HG03095 (cell line): ENCODE measurements at regions not wholly inside any gene's neighbourhood (a gene's known extent, or its start where the extent isn't known, plus 50 kb on each side); places are given as distances from the start of the nearest gene placed in this dataset.
"Not testable (repeated sequence)": the region's sequence is repeated elsewhere in the genome, so short reads cannot be mapped to it uniquely, and the experiment has no call there.

Experiments used
- ATAC-seq: cut with Tn5 transposase; IDR thresholded peaks from one replicate; pipeline ENCODE4 v1.9.1; 2021; ENCODE audit warnings: moderate library complexity; ENCODE audit not compliant: unreplicated experiment

- ATAC-seq: no peak
Observed at GRCh38 chr3:165635791-165636683, 201.2 kb downstream of the BCHE start.

- ATAC-seq: no peak
Observed at GRCh38 chr3:165624761-165625160, 212.5 kb downstream of the BCHE start.

GRCh38 chr3:165622356-165622755 is 214.9 kb downstream of the BCHE start:
- ATAC-seq: no peak

GRCh38 chr3:165619069-165619468 is 218.2 kb downstream of the BCHE start:
- no peak for ATAC-seq

GRCh38 chr3:165617134-165617533 is 220.1 kb downstream of the BCHE start:
- no peak for ATAC-seq

GRCh38 chr3:165614337-165614736 is 222.9 kb downstream of the BCHE start:
- ATAC-seq: no peak

- ATAC-seq: no peak
Observed at GRCh38 chr3:165613014-165613413, 224.2 kb downstream of the BCHE start.

GRCh38 chr3:165607221-165607620 is 230.0 kb downstream of the BCHE start:
- ATAC-seq: no peak

GRCh38 chr3:165603196-165603595 is 234.0 kb downstream of the BCHE start:
- no peak for ATAC-seq

GRCh38 chr3:165572566-165572965 is 264.7 kb downstream of the BCHE start:
- not testable (repeated sequence) for ATAC-seq

- ATAC-seq: no peak
Observed at GRCh38 chr3:165568907-165569462, 268.2 kb downstream of the BCHE start.

GRCh38 chr3:165555785-165556184 is 281.4 kb downstream of the BCHE start:
- ATAC-seq: no peak

- no peak for ATAC-seq
Observed at GRCh38 chr3:165553371-165553770, 283.9 kb downstream of the BCHE start.

- ATAC-seq: no peak
Observed at GRCh38 chr3:165549665-165550064, 287.6 kb downstream of the BCHE start.

GRCh38 chr3:165549037-165549436 is 288.2 kb downstream of the BCHE start:
- no peak for ATAC-seq

- ATAC-seq: no peak
Observed at GRCh38 chr3:165545059-165545458, 292.2 kb downstream of the BCHE start.

- ATAC-seq: no peak
Observed at GRCh38 chr3:165544432-165544831, 292.8 kb downstream of the BCHE start.

GRCh38 chr3:165538166-165538565 is 299.1 kb downstream of the BCHE start:
- ATAC-seq: no peak

- ATAC-seq: no peak
Observed at GRCh38 chr3:165532851-165533250, 304.4 kb downstream of the BCHE start.

- ATAC-seq: no peak
Observed at GRCh38 chr3:165529451-165529850, 307.8 kb downstream of the BCHE start.

GRCh38 chr3:165526367-165526766 is 310.9 kb downstream of the BCHE start:
- no peak for ATAC-seq

GRCh38 chr3:165523801-165524200 is 313.4 kb downstream of the BCHE start:
- no peak for ATAC-seq
